ENCODE measurements at regions not wholly inside any gene's neighbourhood (a gene's known extent, or its start where the extent isn't known, plus 50 kb on each side); places are given as distances from the start of the nearest gene placed in this dataset.

DNA sequence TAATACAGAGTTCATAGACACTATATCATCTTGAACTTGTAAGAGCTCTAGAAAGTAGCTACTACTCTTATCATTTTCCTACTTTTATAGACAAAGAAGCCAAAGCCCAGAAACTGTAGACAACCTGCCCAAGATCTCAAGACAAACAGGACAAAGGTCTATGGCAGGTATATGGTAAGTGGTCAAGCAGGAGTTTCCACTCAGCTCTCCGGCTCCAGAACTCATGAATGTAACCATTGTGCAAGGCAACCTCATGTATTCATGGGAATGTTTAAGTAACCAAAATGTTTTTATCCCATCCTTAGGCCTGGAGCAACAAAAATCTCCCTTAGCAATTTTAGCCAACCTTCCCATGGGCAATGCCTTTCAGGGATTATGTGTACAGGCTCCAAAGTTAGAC is 163.4 kb upstream of the PUM3 start (continued):
- TF ChIP-seq JAZF1 (CRISPR knock-in tag; IDR thresholded peaks at IDR 0.05) = no peak
- TF ChIP-seq TCF7 (CRISPR knock-in tag; IDR thresholded peaks at IDR 0.05; ENCODE audit: low read depth) = no peak
- TF ChIP-seq, protein P1, sequence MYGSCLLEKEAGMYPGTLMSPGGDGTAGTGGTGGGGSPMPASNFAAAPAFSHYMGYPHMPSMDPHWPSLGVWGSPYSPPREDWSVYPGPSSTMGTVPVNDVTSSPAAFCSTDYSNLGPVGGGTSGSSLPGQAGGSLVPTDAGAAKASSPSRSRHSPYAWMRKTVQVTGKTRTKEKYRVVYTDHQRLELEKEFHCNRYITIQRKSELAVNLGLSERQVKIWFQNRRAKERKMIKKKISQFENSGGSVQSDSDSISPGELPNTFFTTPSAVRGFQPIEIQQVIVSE (CRISPR knock-in tag; IDR thresholded peaks at IDR 0.05; ENCODE audit: borderline replicate concordance) = no peak
- no peak for TF ChIP-seq STAT6 (CRISPR knock-in tag; conservative IDR thresholded peaks at IDR 0.05; ENCODE audit: low read depth)
- no peak for TF ChIP-seq OVOL2 (CRISPR knock-in tag; IDR thresholded peaks at IDR 0.05; ENCODE audit: borderline replicate concordance)
- no peak for TF ChIP-seq ZNF281 (CRISPR knock-in tag; IDR thresholded peaks at IDR 0.05)

GRCh38 chr9:3006851-3007250 is 163.0 kb upstream of the PUM3 start:
- Mint-ChIP-seq H3K9me3 (peaks cover 5% of the 10 kb centered on the region; the same call in 1 of the 2 replicates), H3K27ac (no peak overlapping the region), H3K4me1 (peaks cover 5% of the 10 kb centered on the region), H3K36me3 (no peaks in the 10 kb centered on the region), H3K27me3 (ENCODE audit: low read depth) (0 out of 2 replicates have a peak, but pooled peaks cover 2% of the 10 kb centered on the region), H3K4me3 (no peak overlapping the region)
- ChIA-PET CTCF (interaction anchor here (1.2 to 1.6 kb wide), 2 partner anchors 147 to 149 kb away, joined by 4 to 5 read pairs; no protein-coding TSS in a partner anchor), POLR2A (no interaction called here)
- DNase-seq (ENCODE audit: low spot score) (no peak), ATAC-seq (no peak)
- TF ChIP-seq ESRRA (CRISPR knock-in tag; IDR thresholded peaks at IDR 0.05; ENCODE audit: borderline replicate concordance) (no peak), ZNF425 (CRISPR knock-in tag; conservative IDR thresholded peaks at IDR 0.05) (no peak), ZNF396 (CRISPR knock-in tag; IDR thresholded peaks at IDR 0.05; ENCODE audit: borderline replicate concordance) (no peak), ZNF219 (CRISPR knock-in tag; IDR thresholded peaks at IDR 0.05; ENCODE audit: borderline replicate concordance) (no peak), MXD4 (CRISPR knock-in tag; IDR thresholded peaks at IDR 0.05; ENCODE audit: borderline replicate concordance) (no peak), STAT6 (CRISPR knock-in tag; conservative IDR thresholded peaks at IDR 0.05; ENCODE audit: low read depth) (no peak), IRF1 (CRISPR knock-in tag; IDR thresholded peaks at IDR 0.05) (no peak), MLX (CRISPR knock-in tag; IDR thresholded peaks at IDR 0.05) (no peak), USF2 (CRISPR knock-in tag; IDR thresholded peaks at IDR 0.05) (no peak), ZNF263 (CRISPR knock-in tag; IDR thresholded peaks at IDR 0.05; ENCODE audit: low read depth) (no peak), EMX1 (CRISPR knock-in tag; IDR thresholded peaks at IDR 0.05) (no peak)
- TF ChIP-seq, protein P2, sequence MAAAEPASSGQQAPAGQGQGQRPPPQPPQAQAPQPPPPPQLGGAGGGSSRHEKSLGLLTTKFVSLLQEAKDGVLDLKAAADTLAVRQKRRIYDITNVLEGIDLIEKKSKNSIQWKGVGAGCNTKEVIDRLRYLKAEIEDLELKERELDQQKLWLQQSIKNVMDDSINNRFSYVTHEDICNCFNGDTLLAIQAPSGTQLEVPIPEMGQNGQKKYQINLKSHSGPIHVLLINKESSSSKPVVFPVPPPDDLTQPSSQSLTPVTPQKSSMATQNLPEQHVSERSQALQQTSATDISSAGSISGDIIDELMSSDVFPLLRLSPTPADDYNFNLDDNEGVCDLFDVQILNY (CRISPR knock-in tag; IDR thresholded peaks at IDR 0.05) = no peak
- TF ChIP-seq, protein P3, sequence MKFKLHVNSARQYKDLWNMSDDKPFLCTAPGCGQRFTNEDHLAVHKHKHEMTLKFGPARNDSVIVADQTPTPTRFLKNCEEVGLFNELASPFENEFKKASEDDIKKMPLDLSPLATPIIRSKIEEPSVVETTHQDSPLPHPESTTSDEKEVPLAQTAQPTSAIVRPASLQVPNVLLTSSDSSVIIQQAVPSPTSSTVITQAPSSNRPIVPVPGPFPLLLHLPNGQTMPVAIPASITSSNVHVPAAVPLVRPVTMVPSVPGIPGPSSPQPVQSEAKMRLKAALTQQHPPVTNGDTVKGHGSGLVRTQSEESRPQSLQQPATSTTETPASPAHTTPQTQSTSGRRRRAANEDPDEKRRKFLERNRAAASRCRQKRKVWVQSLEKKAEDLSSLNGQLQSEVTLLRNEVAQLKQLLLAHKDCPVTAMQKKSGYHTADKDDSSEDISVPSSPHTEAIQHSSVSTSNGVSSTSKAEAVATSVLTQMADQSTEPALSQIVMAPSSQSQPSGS (CRISPR knock-in tag; IDR thresholded peaks at IDR 0.05; ENCODE audit: borderline replicate concordance, low read depth) = no peak

Measured in WTC11 (cell line).